PFSK-1 (cell line): ENCODE measurements at regions not wholly inside any gene's neighbourhood (a gene's known extent, or its start where the extent isn't known, plus 50 kb on each side); places are given as distances from the start of the nearest gene placed in this dataset.

Experiments
- POLR2AphosphoS5 ChIP-seq: IDR thresholded peaks from 2 replicates; pipeline ENCODE4 v1.6.1; 2012; ENCODE audit warnings: low read depth, mild to moderate bottlenecking, control low read depth, low read length, moderate library complexity
- REST ChIP-seq, 2 experiments: IDR thresholded peaks; 2 replicates each; pipeline versions ENCODE4 v1.6.1 to v1.8.0; 2011 to 2012; ENCODE audit warnings: low read depth in 2 of 2, low read length in 2 of 2, control low read depth in 1 of 2, inconsistent platforms in 1 of 2, mild to moderate bottlenecking in 1 of 2, moderate library complexity in 1 of 2; ENCODE audit not compliant: insufficient read depth in 1 of 2
- SIN3A ChIP-seq: IDR thresholded peaks from 2 replicates; pipeline ENCODE4 v1.6.1; 2012; ENCODE audit warnings: mild to moderate bottlenecking, low read length, moderate library complexity, borderline replicate concordance; ENCODE audit not compliant: insufficient read depth
- TAF1 ChIP-seq: IDR thresholded peaks from 2 replicates; pipeline ENCODE4 v1.6.1; 2012; ENCODE audit warnings: low read length, control low read depth, borderline replicate concordance; ENCODE audit not compliant: insufficient read depth

GRCh38 chr2:188118431-188118830, 173.2 kb upstream of the GULP1 start:
- TF ChIP-seq REST (IDR thresholded peaks at IDR 0.05; ENCODE audit: insufficient read depth in 1 of 2, low read depth in 2 of 2, low read length in 2 of 2) (no peak), POLR2AphosphoS5 (no peak), TAF1 (no peak), SIN3A (no peak)
